GM18520 (cell line): ENCODE measurements at regions not wholly inside any gene's neighbourhood (a gene's known extent, or its start where the extent isn't known, plus 50 kb on each side); places are given as distances from the start of the nearest gene placed in this dataset.

Source experiments
- ATAC-seq: cut with Tn5 transposase; IDR thresholded peaks from one replicate; pipeline ENCODE4 v1.9.1; 2021; ENCODE audit not compliant: unreplicated experiment

- no peak for ATAC-seq
Measured at GRCh38 chr20:11791835-11792567, 125.7 kb upstream of the BTBD3 start.

GRCh38 chr20:11792568-11792953 lies 125.1 kb upstream of the BTBD3 start:
- ATAC-seq = no peak

DNA sequence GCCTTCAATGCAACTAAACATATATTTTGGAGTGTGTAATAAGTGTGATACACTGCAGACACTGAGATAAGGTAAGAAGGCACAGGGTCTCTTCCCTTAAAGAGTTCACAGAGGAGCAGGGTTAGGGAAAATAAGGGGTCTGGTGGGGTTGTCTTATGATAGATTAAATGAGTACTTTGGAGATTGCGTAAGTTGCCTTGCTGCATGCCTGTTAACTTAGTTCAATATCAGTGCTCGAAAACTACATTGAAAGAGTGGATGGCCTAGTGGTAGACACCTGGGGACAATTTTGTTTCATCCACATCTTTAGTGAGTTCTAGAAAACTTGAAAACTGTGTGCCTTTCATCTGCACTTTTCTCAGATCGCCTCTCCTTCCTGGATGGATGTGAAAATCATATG lies 123.2 kb upstream of the BTBD3 start:
- no peak for ATAC-seq

GRCh38 chr20:11795071-11795615 lies 122.5 kb upstream of the BTBD3 start:
- ATAC-seq = no peak

- ATAC-seq = no peak
Measured at GRCh38 chr20:11796026-11796425, 121.7 kb upstream of the BTBD3 start.

- ATAC-seq = no peak
Measured at GRCh38 chr20:11797156-11797555, 120.5 kb upstream of the BTBD3 start.

GRCh38 chr20:11799281-11799684 lies 118.4 kb upstream of the BTBD3 start:
- ATAC-seq = no peak

- no peak for ATAC-seq
Measured at GRCh38 chr20:11807054-11808048, 110.3 kb upstream of the BTBD3 start.

GRCh38 chr20:11808841-11809240 lies 108.9 kb upstream of the BTBD3 start:
- ATAC-seq = no peak

- ATAC-seq = no peak
Measured at GRCh38 chr20:11810311-11811083, 107.2 kb upstream of the BTBD3 start.

DNA sequence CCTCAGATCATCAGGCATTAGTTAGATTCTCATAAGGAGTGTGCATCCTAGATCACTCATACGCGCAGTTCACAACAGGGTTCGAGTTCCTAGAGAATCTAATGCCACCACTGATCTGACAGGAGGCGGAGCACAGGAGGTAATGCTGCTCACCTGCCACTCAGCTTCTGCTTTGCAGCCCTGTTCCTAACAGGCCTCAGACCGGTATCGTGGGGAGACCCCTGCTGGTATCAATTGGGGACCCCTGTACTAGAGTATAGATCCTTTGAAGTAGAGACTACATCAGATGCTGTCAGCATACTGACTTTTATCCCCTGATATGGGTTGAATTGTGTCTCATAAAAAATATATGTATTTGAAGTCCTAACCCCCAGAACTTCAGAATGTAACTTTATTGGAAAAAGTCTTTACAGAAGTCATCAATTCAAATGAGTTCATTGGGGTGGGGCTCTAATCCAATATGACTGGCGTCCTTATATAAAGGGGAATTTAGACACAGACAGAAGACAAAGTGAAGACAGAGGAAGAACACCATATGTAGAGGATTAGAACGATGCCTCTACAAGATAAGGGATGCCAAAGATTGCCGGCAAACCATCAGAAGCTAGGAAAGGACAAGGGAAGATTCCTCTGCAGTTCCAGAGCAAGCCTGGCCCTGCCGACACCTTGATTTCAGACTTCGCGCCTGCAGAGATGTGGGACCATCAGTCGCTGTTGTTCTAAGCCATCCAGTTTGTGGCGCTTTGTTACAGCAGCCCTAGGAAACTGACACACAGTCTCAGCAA lies 104.4 kb upstream of the BTBD3 start:
- no peak for ATAC-seq

GRCh38 chr20:11814267-11814666 lies 103.4 kb upstream of the BTBD3 start:
- ATAC-seq = no peak

GRCh38 chr20:11820838-11821237 lies 96.9 kb upstream of the BTBD3 start:
- ATAC-seq = no peak

GRCh38 chr20:11822540-11822794 lies 95.2 kb upstream of the BTBD3 start:
- ATAC-seq = no peak

DNA sequence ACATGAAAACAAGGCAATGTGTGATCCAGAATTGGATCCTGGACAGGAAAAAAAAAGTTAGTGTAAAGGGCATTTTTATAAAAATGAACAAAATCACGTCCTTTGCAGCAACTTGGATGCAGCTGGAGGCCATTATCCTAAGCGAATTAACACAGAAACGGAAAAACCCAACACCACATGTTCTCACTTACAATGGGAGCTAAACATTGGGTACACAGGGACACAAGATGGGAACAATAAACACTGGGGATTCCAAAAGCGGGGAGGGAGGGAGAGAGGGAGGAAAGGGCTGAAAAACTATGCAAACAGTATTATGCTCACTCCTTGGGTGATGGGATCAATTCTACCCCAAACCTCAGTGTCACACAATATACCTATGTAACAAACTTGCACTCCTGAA lies 91.4 kb upstream of the BTBD3 start:
- no peak for ATAC-seq

DNA sequence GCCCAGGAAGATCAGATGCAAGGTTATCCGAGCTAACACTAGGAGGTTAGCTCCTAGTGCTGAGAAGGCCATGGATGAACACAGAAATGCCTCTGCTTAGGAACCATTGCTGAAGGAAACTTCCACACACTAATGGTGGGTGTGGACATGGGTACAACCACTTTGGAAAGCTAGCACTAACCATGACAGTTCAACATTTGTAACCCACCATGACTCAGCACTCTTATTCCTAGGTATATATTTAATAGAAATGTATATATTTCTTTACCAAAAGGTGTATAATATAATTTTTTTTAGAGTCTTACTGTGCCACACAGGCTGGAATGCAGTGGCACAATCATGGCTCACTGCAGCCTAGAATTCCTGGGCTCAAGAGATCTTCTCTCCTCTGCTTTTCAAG lies 85.3 kb upstream of the BTBD3 start:
- no peak for ATAC-seq

DNA sequence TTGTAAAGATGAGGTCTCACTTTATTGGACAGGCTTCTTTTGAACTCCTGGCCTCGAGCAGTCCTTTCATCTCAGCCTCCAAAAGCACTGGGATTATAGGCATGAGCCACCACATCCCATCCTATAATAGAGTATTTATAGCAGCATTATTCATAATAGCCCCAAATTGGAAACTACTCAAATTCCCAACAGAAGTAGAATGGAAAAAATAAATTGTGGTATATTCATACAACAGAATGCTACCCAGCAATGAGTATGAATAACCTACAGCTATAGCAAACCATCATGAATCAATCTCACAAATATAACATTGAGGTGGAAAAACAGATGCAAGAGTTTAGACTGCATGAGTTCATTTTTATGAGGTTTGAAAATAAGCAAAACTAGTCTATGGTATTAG lies 84.8 kb upstream of the BTBD3 start:
- ATAC-seq = no peak

DNA sequence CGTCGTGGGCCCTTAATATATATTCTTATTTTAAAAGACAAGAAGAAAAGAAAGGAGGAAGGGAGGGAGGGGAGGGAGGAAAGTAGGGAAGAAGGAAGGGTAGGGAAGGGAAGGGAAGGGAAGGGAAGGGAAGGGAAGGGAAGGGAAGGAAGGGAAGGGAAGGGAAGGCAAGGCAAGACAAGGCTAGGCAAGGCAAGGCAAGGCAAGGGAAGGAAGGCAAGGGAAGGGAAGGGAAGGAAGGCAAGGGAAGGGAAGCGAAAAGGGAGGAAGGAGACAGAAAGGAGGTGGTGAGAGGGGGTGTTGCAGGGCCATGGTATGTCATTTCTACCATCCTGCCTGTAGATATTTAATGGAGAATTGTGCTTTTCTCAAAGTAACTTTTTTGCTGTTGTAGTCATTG lies 83.9 kb upstream of the BTBD3 start:
- ATAC-seq = no peak

- no peak for ATAC-seq
Measured at GRCh38 chr20:11838076-11838636, 79.5 kb upstream of the BTBD3 start.

GRCh38 chr20:11841972-11842461 lies 75.7 kb upstream of the BTBD3 start:
- ATAC-seq = no peak
